Upper lobe of left lung (tissue), 4 donors: ENCODE measurements at regions not wholly inside any gene's neighbourhood (a gene's known extent, or its start where the extent isn't known, plus 50 kb on each side); places are given as distances from the start of the nearest gene placed in this dataset.

Experiments used
- EP300 ChIP-seq, 4 donors: sonication (generic); formaldehyde crosslinking; IDR thresholded peaks; one replicate each; pipeline ENCODE4 v1.5.1; 2017; ENCODE audit warnings: antibody characterized with exemption in 4 of 4, control low read depth in 2 of 4
- POLR2AphosphoS5 ChIP-seq, 2 donors: sonication (generic); formaldehyde crosslinking; IDR thresholded peaks; one replicate each; pipeline ENCODE4 v1.5.1; 2017; ENCODE audit warnings: antibody characterized with exemption in 2 of 2
- TF ChIP-seq, protein P1 (sequence below), 6 experiments: fragments of 450-650 bp in 4 of 6; fragments of 200-600 bp in 2 of 6; sonication (generic) in 2 of 6; IDR thresholded peaks; one replicate each; pipeline ENCODE4 v1.5.1; 2016 to 2019; ENCODE audit warnings: antibody characterized with exemption in 6 of 6

DNA sequence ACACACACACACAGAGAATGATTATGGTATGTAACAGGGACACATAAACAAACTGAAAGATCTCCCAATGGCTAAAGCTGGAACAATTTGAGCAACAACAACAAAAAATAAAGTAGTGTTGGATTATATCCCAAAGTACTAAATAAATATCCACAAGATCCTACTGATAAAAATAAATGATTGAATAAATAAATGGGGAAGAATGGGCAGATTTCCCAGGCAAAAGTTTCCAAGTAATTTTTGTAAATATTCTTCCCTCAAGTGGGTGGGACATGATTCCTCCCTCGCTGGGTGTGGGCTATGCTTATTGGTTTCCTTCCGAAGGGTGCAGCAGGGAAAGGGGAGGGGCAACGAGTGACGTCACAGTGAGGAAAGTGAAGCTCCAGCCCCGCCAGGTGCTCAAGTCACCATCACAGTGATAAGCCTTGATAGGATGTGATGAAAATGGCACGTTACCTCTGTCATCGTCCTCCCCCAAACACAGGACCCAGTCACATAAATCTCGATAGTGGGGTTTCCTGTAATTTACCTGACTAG lies 295.3 kb downstream of the DRD1 start:
- TF ChIP-seq, protein P1, sequence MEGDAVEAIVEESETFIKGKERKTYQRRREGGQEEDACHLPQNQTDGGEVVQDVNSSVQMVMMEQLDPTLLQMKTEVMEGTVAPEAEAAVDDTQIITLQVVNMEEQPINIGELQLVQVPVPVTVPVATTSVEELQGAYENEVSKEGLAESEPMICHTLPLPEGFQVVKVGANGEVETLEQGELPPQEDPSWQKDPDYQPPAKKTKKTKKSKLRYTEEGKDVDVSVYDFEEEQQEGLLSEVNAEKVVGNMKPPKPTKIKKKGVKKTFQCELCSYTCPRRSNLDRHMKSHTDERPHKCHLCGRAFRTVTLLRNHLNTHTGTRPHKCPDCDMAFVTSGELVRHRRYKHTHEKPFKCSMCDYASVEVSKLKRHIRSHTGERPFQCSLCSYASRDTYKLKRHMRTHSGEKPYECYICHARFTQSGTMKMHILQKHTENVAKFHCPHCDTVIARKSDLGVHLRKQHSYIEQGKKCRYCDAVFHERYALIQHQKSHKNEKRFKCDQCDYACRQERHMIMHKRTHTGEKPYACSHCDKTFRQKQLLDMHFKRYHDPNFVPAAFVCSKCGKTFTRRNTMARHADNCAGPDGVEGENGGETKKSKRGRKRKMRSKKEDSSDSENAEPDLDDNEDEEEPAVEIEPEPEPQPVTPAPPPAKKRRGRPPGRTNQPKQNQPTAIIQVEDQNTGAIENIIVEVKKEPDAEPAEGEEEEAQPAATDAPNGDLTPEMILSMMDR (IDR thresholded peaks at IDR 0.05), result no peak
- TF ChIP-seq EP300 (IDR thresholded peaks at IDR 0.05) (no peak), POLR2AphosphoS5 (IDR thresholded peaks at IDR 0.05) (no peak)
